ENCODE measurements at regions not wholly inside any gene's neighbourhood (a gene's known extent, or its start where the extent isn't known, plus 50 kb on each side); places are given as distances from the start of the nearest gene placed in this dataset.

- H3K36me3 Mint-ChIP-seq (ENCODE audit: unreplicated experiment) = no peaks in the 10 kb centered on the region
- no peaks in the 10 kb centered on the region for H3K9me3 Mint-ChIP-seq (ENCODE audit: unreplicated experiment)
- H3K4me1 Mint-ChIP-seq (ENCODE audit: unreplicated experiment) = no peaks in the 10 kb centered on the region
- TF ChIP-seq CTCF (IDR thresholded peaks at IDR 0.05) = no peak
- H3K4me3 Mint-ChIP-seq (ENCODE audit: unreplicated experiment) = no peak overlapping the region
- DNase-seq (ENCODE audit: extremely low spot score, unreplicated experiment) = no peak
- H3K27me3 Mint-ChIP-seq (ENCODE audit: unreplicated experiment) = no peaks in the 10 kb centered on the region
- no peak overlapping the region for H3K27ac Mint-ChIP-seq (ENCODE audit: unreplicated experiment)
Measured at GRCh38 chr2:16747689-16748088, 82.1 kb upstream of the CYRIA start.

GRCh38 chr2:16747257-16747656 lies 81.6 kb upstream of the CYRIA start:
- no peaks in the 10 kb centered on the region for H3K36me3 Mint-ChIP-seq (ENCODE audit: unreplicated experiment)
- no peak overlapping the region for H3K4me3 Mint-ChIP-seq (ENCODE audit: unreplicated experiment)
- no peak for DNase-seq (ENCODE audit: extremely low spot score, unreplicated experiment)
- H3K27me3 Mint-ChIP-seq (ENCODE audit: unreplicated experiment) = no peaks in the 10 kb centered on the region
- H3K4me1 Mint-ChIP-seq (ENCODE audit: unreplicated experiment) = no peaks in the 10 kb centered on the region
- no peak for TF ChIP-seq CTCF (IDR thresholded peaks at IDR 0.05)
- H3K27ac Mint-ChIP-seq (ENCODE audit: unreplicated experiment) = no peak overlapping the region
- no peaks in the 10 kb centered on the region for H3K9me3 Mint-ChIP-seq (ENCODE audit: unreplicated experiment)

GRCh38 chr2:16746833-16747232 lies 81.2 kb upstream of the CYRIA start:
- Mint-ChIP-seq H3K27me3 (ENCODE audit: unreplicated experiment) (no peaks in the 10 kb centered on the region), H3K9me3 (ENCODE audit: unreplicated experiment) (no peaks in the 10 kb centered on the region), H3K27ac (ENCODE audit: unreplicated experiment) (no peak overlapping the region)

GRCh38 chr2:16746329-16746728 lies 80.7 kb upstream of the CYRIA start:
- TF ChIP-seq CTCF (IDR thresholded peaks at IDR 0.05) = no peak

More at GRCh38 chr2:16746833-16747232, 81.2 kb upstream of the CYRIA start:
- DNase-seq (ENCODE audit: extremely low spot score, unreplicated experiment) = no peak
- no peak for TF ChIP-seq CTCF (IDR thresholded peaks at IDR 0.05)
- Mint-ChIP-seq H3K36me3 (ENCODE audit: unreplicated experiment) (no peaks in the 10 kb centered on the region), H3K4me1 (ENCODE audit: unreplicated experiment) (no peaks in the 10 kb centered on the region), H3K4me3 (ENCODE audit: unreplicated experiment) (no peak overlapping the region)

GRCh38 chr2:16745466-16745865 lies 79.8 kb upstream of the CYRIA start:
- H3K4me1 Mint-ChIP-seq (ENCODE audit: unreplicated experiment) = no peaks in the 10 kb centered on the region
- no peak for TF ChIP-seq CTCF (IDR thresholded peaks at IDR 0.05)
- H3K9me3 Mint-ChIP-seq (ENCODE audit: unreplicated experiment) = no peaks in the 10 kb centered on the region
- no peaks in the 10 kb centered on the region for H3K36me3 Mint-ChIP-seq (ENCODE audit: unreplicated experiment)
- DNase-seq (ENCODE audit: extremely low spot score, unreplicated experiment) = no peak
- no peak overlapping the region for H3K4me3 Mint-ChIP-seq (ENCODE audit: unreplicated experiment)
- H3K27ac Mint-ChIP-seq (ENCODE audit: unreplicated experiment) = no peak overlapping the region
- no peaks in the 10 kb centered on the region for H3K27me3 Mint-ChIP-seq (ENCODE audit: unreplicated experiment)

More at GRCh38 chr2:16746329-16746728, 80.7 kb upstream of the CYRIA start:
- Mint-ChIP-seq H3K4me1 (ENCODE audit: unreplicated experiment) (no peaks in the 10 kb centered on the region), H3K27me3 (ENCODE audit: unreplicated experiment) (no peaks in the 10 kb centered on the region), H3K27ac (ENCODE audit: unreplicated experiment) (no peak overlapping the region), H3K36me3 (ENCODE audit: unreplicated experiment) (no peaks in the 10 kb centered on the region), H3K4me3 (ENCODE audit: unreplicated experiment) (no peak overlapping the region), H3K9me3 (ENCODE audit: unreplicated experiment) (no peaks in the 10 kb centered on the region)
- no peak for DNase-seq (ENCODE audit: extremely low spot score, unreplicated experiment)

Data from osteocyte (in vitro differentiated cells).